Renal cortex interstitium (tissue), 11 donors: ENCODE measurements at regions not wholly inside any gene's neighbourhood (a gene's known extent, or its start where the extent isn't known, plus 50 kb on each side); places are given as distances from the start of the nearest gene placed in this dataset.
"Not testable (repeated sequence)": the region's sequence is repeated elsewhere in the genome, so short reads cannot be mapped to it uniquely, and the experiment has no call there.

Source experiments
- DNase-seq, 11 donors: peaks; one replicate each; pipeline ENCODE4 v3.0.0-alpha.2; 2013; ENCODE audit warnings: low read depth in 9 of 11, low spot score in 4 of 11; ENCODE audit errors: extremely low read depth in 1 of 11

DNA sequence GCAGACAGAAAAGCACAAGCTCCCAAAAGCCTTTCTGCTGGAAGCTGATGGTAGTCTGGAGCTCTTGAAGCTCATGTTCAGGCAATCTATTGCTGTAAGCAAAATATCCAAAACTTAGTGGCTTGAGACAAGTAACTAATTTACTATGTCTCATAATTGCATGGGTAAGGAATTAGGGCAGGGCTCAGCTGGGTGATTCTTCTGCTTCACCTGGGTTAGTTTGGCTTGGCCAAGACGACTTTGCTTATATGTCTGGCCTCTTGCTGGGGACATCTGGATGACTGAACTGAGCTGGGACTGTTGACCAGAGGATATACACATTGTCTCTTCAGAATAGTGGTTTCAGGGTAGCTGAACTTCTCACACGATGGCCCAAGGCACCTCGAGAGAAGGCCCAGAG is 96.8 kb upstream of the WSCD1 start:
- DNase-seq, result no peak

DNA sequence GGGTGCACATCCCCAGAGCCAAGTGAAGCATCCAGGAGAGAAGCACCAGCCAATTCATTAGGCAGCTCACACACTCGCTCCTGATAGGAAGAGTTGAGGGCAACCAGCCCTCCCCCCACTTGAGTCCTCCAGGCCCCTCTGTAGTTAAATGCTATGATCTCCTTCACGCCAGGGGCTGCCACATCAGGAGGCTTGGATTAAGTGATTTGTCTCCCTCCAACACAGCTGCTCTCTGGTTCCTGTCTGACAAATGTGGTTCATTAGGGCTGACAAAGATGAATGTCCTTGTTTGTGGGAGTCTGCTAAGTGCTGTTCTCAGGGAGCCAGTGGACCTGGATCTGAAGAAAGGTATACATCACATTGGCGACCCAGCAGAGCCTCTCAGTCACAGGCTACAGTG is 94.5 kb upstream of the WSCD1 start:
- DNase-seq, result peak in 2 of 11 donors; percentile 13 to 26

DNA sequence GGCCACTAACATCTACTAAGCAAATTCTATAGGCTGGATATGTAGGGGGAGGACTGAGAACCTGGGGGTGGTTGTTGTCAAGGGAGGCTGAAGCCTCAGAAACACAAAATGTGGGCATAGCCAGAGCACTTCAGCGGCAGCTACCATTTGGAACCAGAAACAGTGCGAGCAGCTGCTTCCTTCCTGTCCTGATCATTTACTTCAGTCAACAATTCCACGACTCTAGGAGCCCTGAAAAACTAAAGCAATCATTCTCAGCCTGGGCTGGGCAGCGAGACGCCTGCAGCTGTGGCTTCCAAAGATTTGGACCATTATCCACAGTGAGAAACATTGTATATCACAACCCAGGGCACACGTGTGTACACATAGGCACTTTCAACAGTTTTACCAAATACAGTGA is 93.9 kb upstream of the WSCD1 start:
- no peak for DNase-seq

DNA sequence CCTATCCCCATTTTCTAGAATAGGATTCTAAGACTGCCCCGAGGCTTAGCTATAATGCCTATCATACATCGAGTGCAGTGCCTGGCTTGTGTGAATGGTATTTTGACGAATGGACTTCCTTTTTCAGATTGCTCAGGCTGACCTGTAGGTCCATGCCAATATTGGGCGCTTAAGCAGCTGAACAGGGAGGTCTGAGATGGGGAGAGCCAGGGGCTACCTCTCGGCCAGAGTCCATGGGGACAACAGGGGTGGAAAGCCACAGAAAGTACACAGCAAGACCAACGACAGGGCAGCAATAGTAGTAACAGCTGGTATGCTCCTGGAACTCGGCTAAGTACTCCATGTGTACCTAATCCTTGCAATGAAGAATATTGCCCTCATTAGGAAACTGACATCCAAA is 91.7 kb upstream of the WSCD1 start:
- DNase-seq, result no peak

DNA sequence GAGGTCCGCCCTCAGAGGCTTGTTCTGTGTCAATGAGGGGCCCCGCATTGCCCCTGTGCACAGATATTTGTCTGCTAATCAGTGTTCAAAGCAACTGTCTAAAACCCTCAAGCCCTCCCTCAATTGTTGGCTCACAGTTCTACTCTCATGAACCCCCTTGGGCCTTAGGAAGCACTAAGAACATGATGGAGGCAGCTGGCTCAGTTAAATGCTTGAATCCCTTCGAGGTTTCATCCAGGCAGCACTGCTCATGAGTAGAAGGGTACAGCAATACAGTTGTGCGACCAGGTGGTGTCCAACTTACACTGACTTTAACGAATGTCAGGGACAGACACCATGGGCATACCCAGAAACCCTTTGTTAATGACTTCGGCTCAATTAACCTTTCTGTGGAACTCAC is 89.2 kb upstream of the WSCD1 start:
- DNase-seq, result no peak

DNA sequence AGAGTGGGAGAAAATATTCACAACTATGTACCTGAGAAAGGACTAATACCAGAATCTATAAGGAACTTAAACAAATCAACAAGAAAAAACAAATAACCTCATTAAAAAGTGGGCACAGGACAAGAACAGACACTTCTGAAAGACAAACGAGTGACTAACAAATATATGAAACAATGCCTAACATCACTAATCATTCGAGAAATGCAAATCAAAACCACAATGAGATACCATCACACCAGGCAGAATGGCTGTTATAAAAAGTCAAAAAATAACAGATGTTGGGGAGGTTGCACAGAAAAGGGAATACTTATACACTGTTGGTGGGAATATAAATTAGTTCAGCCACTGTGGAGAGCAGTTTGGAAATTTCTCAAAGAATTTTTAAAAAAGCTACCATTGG is 83.5 kb upstream of the WSCD1 start:
- no peak for DNase-seq

DNA sequence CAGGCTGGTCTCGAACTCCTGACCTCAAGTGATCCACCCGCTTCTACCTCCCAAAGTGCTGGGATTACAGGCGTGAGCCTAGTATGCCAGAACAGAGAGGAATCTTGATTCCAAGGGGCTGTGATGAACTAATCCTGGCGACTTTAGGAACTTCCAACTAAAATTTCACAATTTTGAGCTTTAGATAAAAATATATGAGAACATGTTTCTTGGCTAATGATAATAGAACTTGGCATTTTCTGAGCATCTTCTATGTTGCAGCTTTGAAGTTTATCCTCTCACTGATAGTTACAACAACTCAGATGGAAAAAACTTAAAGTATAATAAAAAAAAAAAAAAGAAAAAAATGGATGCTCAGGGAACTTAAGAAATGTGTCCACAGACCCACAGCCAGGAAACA is 69.8 kb upstream of the WSCD1 start:
- DNase-seq, result no peak

DNA sequence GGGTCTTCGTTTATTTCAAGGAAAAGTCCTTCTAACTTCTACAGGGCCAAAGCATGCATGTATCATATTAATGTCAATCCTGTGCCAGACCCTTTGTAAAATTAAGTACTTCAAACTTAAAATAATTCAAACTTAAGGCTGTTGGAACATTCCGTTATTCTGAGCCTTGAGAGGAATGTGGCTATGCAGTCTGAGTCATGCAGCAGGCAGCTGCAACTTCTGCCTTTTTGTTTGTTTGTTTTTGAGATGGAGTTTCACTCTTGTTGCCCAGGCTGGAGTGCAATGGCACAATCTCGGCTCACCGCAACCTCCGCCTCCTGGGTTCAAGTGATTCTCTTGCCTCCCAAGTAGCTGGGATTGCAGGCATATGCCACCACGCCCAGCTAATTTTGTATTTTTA is 67.0 kb upstream of the WSCD1 start:
- not testable (repeated sequence) for DNase-seq

DNA sequence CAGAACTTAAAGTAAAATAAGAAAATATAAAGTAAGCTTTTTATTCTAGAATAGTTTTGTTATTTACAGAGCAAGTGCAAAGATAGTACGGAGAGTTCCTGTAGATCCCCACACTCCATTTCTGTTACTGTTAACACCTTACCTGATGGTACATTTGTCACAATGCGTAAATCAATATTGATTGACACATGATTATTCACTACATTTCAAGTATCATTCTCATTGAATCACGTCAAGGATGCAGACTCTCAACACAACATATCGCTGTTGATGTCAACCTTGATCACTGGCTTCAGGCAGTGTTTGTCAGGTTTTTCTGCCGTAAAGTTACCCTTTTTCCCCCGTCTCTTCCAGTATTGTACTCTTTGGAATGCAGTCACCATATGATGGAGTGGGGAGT is 64.2 kb upstream of the WSCD1 start:
- no peak for DNase-seq

DNA sequence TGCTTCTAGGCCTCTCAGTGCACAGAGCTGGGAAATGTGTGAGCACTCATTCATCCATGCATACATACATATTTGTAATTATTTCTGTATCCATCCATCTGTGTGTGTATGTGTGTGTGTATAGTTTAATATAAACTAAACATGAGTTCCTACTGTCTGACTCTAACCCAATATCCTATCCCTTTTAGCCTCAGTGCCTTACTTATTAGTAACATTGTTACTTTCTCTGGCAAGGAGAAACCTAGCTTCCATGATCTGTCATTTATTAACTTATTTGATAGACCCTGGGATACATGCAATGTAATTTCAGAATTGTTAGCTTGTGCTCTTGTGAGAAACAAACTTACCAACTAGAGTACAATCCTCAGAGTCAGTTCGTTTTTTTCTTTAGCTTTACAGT is 59.0 kb upstream of the WSCD1 start:
- no peak for DNase-seq

DNA sequence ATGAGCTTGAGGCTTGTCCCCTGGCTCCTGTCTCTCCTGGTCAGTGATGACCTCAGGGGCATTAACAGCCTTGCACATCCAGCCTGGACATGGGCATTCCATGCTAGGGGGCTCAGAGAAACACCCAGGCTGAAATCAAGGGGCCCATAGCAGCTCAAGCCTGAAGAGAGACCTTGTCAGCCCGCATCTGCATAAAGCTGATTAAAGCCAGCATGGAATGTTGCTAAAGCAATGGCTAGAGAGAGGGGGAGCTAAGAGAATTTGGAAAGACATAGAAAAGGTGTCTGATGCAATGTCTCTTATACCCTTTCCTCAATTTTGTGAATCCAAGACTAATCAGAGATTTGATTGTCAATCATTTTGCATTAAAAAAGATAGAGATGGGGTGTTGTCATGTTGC is 51.4 kb upstream of the WSCD1 start:
- no peak for DNase-seq

DNA sequence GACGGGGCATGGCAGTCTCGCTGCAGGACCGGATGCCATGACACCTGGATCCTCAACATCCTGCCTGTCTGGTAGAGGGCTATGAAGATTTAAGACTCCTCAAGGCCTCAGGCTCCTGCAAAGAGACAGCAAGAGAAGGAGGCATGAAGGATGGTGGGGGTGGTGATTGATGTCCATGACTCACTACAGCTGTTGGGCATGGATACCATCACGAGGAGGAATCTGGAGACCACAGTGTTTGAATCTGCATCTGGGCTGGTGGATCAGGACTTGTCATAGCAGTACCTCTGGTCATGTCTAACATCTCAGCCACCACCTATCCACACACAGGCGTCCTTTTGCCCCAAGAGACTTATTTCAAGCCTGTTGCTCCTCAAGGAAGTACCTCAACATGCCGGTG is 50.2 kb upstream of the WSCD1 start:
- DNase-seq, result no peak

DNA sequence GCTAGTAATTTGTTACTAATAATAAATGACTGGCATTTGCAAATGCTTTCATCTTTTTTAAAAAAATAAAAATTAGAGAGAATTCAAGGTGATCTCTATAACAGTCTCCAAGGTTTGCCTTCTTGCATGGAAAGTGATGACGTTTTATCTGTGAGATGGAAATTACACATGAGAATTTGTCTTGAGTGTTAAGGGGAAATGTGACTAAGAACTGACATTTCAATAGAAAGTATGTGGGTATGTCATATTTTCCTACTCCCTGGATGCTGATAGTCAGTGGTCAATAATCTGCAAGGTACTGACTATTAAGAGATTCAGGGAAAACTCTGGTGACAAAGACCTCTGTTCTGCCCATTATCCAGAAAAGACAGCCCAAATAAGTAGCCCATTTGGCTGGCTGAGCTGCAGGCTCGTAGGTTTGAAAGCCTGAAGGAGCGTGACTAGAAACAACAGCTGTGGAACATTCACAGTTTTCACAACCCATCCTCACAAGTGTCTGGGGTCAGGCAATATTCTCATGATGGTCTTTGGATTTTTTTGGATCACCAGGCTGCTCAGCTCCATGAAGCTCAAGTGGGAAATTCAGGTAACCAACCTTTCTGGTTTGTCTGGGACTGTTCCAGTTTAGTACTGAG is 49.7 kb upstream of the WSCD1 start:
- DNase-seq, result no peak
